Right kidney (tissue), 1 donor: ENCODE measurements at regions not wholly inside any gene's neighbourhood (a gene's known extent, or its start where the extent isn't known, plus 50 kb on each side); places are given as distances from the start of the nearest gene placed in this dataset.
A peak's percentile ranks its signal among the peaks of the same experiment; 100 is the strongest.

Source experiments
- DNase-seq: peaks from one replicate; pipeline ENCODE4 v3.0.0-alpha.2; 2016

- DNase-seq: no peak
Measured at GRCh38 chr4:149928507-149928906, 112.9 kb upstream of the IQCM start.

DNA sequence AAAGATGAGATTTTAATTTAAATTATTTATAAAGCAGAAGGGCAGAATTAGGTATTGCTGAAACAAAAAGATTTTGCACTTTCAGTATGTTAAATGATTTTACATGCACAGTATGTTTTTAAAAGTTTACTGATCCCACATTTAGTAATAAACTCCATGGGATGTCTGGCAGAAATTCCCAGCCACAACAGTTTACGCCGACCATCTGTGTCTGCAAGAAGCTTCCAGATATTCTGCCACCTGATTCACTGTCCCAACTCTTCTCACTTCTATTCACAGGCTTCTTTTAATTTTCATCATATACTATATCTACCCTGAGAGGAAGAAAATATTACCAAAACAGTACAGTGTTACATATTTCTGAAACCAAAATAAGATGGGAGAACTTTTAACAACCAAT is 115.8 kb upstream of the IQCM start:
- no peak for DNase-seq

GRCh38 chr4:149932188-149932587 is 116.5 kb upstream of the IQCM start:
- no peak for DNase-seq

DNA sequence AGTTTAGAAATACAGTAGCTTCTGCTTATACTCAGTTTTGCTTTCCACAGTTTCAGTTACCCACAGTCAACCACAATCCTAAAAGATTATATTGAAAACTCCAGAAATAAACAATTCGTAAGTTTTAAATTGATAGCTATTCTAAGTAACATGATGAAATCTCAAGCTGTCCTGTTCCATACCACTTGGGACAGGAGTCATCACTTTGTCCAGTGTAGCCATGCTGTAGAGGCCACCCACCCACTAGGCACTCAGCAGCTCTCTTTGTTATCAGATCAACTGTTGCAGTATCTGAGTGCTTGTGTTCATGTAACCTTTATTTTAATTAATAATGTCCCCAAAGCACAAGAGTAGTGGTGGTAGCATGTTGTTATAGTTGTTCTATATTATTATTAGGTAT is 117.5 kb upstream of the IQCM start:
- no peak for DNase-seq

DNA sequence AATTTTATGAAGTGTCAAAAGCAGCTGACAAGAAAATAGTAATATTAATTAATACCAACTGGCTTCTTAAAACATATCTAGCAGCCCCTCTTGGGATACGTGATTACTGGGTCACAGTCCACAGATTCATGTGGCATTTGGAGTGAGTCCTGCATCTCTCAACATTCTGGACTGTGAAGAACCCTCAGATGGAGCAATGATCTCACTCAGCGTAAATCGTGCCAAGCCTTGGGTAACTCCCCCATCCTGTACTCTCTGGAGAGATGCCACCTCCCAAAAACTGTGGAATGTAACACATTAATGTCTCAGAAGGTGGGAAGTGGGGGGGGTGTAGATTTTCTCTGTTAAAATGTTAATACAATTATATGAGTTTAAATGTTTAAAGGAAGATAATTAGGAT is 118.2 kb upstream of the IQCM start:
- DNase-seq: no peak

GRCh38 chr4:149949381-149949780 is 128.9 kb upstream of the DCLK2 start:
- no peak for DNase-seq

- DNase-seq: no peak
Measured at GRCh38 chr4:149951152-149951900, 126.9 kb upstream of the DCLK2 start.

GRCh38 chr4:149952101-149952500 is 126.1 kb upstream of the DCLK2 start:
- DNase-seq: no peak

- DNase-seq: no peak
Measured at GRCh38 chr4:149952716-149953115, 125.5 kb upstream of the DCLK2 start.

DNA sequence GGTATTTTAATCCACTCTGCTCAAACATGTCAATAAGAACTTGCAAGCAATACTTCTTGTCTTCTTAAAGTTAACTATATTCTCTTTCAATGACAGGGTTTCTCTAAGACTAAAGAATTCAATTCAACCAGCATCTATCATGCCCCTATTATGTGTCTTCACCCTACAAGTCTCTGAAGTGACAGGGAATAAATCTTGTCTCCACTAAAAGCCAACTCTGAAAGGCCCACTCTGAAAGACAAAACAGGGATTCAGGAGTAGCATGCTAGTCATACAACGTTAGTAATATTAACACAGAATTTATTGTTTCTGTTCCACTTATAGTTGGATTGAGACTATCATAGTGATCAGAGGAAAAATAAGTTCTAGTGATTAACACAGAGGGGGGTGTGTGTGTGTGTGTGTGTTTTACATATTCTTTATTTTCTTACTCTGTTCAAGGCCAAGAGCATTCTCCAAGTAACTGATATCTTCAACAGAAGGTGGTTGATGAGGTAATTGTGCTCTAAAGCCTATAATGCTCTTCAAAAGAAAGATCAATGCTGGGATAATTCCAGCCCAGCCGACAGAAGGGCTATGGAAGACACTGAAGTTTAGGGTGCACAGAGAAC is 122.4 kb upstream of the DCLK2 start:
- no peak for DNase-seq

DNA sequence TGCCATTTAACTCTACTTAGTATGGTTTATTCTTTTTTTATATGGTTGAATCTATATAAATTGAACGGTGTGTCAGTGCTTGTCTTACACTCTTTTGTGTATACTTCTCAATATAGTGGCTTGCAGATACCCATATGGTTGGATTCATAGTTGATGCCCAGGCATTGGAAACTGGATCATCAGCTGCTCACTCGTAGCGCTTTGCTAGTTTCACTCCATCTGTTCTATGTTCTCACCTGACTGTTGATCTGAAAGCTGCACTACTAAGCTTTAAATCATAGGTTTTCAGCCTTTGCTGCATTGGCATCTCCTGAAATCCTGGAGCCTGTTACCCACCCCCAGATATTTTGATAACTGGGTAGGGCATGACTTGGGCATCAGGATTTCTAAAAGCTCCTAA is 121.6 kb upstream of the DCLK2 start:
- no peak for DNase-seq

GRCh38 chr4:149961876-149962597 is 116.2 kb upstream of the DCLK2 start:
- no peak for DNase-seq

DNA sequence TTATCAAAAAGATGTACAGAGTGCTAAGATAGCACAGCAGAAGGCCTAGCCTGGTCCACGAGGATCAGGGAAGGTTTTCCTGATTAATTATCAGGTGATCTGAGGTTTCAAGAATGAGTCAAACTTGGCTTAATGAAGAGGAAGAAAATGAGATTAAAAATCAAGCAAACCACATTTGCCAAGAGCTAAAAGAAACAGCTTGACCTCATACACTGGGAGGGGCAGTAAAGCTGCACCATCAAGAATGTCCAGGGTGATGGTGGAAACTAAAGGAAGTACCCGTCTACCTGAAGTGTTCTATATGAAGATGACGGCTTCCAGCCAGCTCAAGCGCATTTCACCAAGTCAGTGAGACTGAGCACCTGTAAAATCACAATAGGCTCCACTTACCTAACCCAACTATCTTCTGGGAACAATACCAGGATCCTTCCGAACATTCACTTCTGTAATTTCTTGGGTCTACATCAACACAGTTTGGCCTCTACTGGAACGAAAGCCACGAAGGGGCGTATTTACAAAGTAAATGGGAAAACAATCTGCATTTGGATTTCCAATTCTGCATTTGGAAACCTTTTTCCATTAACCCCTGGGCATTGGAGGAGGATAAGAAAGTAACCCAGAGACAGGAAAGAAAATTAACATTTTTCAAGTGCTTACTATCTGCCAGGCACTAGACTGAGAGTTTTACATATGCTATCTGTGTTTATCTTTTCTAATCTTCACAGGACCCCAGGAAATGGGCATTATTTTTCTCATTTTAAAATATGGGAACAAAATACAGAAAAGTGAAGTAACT is 114.0 kb upstream of the DCLK2 start:
- no peak for DNase-seq

DNA sequence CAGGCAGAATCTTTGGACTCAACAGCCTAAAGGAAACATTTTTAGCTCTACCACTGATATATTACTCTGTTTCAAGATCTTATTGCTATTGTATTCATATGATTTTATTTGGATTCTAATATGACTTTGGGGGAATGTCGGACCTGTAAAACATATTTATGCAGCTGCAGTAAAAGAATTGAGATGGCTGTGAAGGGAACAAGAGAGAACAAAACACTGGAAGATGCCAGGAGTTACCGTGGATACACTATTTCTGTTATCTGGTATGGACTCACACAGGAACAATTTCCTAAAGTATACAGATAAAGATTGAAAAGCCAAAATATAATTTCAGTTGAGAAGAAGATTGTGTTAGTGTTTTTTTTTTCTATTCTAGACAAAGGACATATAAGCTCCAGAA is 113.0 kb upstream of the DCLK2 start:
- DNase-seq: no peak

DNA sequence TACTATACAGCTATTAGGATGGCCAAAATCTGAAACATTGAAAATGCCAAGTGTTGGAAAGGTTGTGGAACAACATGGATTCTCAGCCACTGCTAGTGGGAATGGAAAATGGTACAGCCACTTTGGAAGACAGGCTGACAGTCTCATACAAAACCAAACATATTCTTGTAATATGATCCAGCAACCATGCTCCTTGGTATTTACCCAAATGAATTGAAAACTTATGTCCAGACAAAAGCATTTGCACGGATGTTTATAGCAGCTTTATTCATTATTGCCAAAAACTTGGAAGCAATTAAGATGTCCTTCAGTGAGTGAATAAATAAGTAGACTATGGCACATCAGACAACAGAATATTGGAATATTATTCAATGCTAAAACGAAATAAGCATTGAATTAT is 105.8 kb upstream of the DCLK2 start:
- no peak for DNase-seq

DNA sequence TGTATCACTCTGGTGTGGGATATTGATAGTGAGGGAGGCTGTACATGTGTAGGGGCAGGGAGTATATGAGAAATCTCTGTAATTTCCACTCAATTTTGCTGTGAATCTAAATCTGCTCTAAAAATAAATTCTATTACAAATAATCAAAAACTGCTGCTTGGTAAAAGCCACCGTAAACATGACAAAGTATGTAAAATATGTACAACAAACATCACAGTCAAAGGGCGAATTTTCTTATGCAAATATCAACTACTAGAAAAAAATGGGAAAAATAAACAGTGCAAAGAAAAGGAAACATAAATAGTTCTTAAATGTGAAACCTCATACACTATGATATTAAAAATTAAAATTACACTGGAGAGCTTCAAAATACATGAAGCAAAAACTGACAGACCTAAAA is 105.1 kb upstream of the DCLK2 start:
- DNase-seq: no peak

DNA sequence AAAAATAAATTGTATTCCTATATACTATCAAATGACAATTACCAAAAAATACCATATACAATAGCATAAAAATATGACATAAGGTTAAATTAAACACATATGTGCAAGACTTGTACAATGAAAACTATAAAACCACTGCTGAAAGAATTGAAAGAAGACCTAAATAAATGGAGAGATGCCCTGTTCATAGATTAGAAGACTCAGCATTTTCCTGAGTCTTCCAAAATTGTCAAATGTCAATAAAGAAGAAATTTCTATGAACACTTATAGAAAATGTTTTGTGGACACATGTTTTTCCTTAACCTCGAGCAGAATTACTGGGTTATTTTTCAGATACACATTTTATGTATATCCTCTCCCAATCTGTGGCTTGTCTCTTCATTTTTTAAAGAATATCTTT is 103.1 kb upstream of the DCLK2 start:
- DNase-seq: no peak

DNA sequence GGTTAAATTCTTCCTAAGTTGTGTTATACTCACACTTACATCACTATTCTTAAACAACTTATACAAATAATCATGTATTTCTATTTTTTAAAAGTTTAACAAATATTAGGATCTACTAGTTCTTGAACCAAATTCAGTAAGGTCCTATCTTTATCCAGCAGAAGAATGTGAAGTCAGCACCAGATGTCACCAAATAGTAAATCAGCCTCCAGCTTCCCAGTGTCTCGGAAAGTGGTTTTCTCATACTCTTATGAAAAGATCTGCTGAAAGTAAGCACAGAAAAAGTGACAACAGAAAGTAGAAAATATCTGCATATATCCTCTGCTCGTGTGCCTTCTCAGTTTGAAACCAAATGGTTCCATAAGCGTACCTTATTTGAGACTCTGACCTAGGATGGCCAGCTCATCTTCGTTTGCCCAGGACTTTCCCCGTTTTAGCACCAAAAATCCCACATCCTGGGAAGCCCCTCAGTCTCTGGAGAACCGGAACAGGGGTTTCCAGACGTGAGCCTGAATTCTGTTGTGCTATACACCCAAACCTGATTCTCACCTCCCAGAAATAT is 98.0 kb upstream of the DCLK2 start:
- no peak for DNase-seq

DNA sequence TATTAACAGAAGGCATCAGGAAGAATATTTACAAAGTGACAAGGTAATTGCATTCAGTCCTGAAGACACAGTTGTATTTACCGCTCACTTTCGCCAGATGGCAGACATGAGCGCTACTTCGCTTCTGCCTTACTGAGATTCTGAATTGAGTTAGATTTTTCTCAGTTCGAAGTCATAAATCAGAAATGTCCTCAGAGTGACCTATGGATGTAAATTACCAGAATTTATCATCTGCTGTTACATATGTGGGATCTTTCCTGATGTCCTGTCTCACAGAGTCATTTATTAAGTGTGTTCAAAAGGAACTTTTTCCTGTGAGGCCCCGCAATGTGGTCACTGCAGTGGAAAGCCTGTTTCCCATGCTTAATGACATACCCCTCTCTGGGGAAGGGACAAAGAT is 97.3 kb upstream of the DCLK2 start:
- peak; percentile 42 for DNase-seq

DNA sequence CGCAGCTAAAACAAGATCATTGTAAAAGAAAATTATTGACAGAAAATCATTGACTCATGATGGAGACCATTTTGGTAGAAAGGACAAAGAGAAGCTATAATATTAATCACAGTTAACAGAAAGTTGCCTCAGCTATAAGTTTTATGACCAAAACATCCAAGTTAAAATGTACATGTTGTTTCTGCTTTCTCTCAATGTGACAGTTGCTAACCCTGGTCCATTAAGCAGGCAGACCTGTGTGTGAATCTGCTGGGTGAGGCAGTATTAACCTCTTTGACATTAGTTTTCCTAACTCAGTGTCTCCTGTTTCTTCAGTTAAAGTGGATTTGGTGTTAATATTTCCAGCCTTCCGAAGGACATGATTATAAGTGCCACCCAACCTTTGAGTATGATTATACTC is 94.8 kb upstream of the DCLK2 start:
- no peak for DNase-seq

- no peak for DNase-seq
Measured at GRCh38 chr4:149983931-149984330, 94.3 kb upstream of the DCLK2 start.

DNA sequence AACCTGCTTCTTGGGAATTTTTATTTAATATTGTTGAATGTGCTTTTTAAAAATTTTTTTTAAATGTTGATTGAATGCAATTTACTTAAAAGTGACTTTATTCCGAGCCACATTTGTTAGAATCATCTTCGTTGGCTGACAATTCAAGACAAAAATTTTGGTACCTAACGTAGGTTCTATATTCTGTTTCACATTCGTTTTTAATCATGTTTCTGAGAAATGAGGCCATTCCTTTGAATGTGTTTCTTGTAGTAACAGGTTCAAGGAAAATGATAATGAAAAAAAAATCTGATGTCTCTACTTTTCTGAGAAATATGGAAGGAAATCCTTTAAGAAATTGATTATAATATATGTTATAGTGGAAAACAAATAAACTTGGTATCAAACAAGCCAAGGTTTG is 92.3 kb upstream of the DCLK2 start:
- no peak for DNase-seq

DNA sequence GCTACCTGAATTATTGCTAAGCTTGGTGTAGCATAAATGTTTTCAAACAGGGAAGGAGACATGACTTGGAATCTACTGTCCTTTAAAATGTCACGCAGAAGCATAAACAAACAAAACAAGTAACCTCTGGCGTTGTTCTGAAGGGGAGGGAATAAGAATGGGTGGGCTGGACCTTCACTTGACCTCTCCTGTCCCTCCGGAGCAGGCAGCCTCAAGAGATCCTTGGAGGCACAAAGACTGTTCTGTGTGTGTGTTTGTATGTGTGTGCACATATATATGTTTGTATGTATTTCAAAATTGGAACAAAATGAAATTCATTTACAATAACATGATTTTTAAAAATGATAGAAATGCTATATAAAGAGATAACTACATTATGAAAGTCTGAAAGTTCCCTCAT is 91.3 kb upstream of the DCLK2 start:
- peak; percentile 25 for DNase-seq
